IPS-NIHi11 (cell line): ENCODE measurements at regions not wholly inside any gene's neighbourhood (a gene's known extent, or its start where the extent isn't known, plus 50 kb on each side); places are given as distances from the start of the nearest gene placed in this dataset.

Experiments
- DNase-seq: peaks from one replicate; pipeline ENCODE4 v3.0.0; 2012; ENCODE audit warnings: mixed read lengths, low spot score

GRCh38 chr5:8394965-8395364, 526.0 kb downstream of the MTRR start:
- no peak for DNase-seq

DNA sequence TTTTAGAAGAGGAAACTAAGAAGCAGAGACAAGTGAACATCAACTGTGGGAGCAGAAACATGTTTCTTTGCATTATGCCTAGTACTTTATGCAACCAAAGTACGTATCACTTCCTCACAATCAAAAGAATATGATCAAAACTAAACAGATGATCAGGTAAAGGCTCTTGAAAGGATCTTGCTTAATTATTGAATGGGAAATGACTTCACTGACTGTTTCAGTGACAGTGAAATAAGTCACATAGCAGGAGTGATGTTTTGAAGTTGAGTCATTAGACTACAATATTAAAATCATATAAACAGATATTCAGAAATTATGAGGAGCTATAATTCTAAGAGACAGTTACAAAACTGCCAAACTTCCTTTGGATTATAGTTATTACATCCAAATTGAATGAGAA, 527.3 kb downstream of the MTRR start:
- no peak for DNase-seq

GRCh38 chr5:8396756-8397155, 527.8 kb downstream of the MTRR start:
- DNase-seq = no peak

GRCh38 chr5:8399471-8399870, 530.5 kb downstream of the MTRR start:
- DNase-seq = no peak

GRCh38 chr5:8408258-8408657, 539.3 kb downstream of the MTRR start:
- no peak for DNase-seq

DNA sequence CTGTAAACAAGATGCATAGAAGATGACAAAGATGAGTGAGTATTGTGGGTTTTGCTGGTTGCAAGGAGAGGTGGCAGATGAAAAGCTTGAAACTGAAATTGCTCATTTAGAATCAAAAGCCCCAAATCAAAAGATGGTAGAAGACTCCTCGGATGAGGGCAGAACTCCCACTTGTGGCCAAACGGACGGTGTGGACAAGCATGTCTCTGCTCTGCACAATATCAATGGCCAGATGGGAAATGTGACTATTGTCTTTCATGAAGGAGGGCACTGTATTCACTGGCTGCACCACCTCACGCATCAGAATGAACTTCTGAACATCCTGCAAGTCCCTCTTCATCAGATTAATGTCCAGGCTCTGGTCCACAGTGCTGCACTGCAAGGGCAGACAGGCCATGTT, 541.7 kb downstream of the MTRR start:
- DNase-seq = no peak

DNA sequence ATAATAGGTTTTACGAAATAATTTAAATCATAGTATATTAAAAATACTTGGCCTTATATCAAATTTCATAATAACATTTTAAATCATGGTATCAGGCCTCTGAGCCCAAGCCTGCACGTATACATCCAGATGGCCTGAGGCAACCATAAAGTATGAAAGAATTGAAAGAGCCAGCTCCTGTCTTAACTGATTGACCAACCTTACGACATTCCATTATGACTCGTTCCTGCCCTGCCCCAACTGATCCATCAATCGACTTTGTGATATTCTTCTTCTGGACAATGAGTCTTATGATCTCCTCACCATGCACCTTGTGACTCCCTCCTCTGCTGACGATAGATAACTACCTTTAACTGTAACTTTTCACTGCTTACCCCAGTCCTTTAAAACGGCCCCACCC, 545.0 kb downstream of the MTRR start:
- no peak for DNase-seq

DNA sequence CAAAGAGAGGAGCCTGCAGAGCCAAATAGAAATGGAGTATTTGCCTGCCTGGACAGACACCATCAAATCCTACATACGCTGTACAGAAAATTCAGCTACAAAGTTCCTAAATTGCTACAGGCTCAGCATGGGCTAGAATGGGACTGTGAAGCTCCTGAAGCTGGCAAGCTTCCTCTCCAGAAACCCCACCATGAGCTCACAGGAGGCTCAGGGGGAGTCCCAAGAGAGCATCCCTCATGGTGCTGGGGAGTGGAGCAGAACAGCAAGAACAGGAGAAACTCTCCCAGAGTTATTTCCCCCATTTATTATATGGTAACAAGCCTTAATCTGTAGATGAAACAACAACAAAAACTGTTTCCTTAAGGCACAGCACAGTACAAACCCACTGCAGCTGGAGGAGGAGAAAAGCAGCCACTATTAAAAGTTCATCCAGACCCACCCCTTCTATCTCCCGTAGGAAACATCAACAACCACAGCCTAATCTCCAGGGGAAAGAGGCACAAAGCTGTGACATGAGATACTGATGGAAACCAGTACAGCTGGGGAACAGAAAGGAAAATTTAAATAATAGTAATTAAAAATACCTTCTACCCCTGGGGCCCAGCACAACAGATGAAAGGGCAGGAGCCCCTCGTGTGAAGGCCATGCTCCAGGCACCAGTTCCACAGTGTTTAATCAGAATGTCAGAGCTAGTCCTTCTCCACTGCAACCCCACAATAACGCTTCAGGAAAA, 548.5 kb downstream of the MTRR start:
- no peak for DNase-seq

- DNase-seq = no peak
Observed at GRCh38 chr5:8418049-8418426, 549.1 kb downstream of the MTRR start.

DNA sequence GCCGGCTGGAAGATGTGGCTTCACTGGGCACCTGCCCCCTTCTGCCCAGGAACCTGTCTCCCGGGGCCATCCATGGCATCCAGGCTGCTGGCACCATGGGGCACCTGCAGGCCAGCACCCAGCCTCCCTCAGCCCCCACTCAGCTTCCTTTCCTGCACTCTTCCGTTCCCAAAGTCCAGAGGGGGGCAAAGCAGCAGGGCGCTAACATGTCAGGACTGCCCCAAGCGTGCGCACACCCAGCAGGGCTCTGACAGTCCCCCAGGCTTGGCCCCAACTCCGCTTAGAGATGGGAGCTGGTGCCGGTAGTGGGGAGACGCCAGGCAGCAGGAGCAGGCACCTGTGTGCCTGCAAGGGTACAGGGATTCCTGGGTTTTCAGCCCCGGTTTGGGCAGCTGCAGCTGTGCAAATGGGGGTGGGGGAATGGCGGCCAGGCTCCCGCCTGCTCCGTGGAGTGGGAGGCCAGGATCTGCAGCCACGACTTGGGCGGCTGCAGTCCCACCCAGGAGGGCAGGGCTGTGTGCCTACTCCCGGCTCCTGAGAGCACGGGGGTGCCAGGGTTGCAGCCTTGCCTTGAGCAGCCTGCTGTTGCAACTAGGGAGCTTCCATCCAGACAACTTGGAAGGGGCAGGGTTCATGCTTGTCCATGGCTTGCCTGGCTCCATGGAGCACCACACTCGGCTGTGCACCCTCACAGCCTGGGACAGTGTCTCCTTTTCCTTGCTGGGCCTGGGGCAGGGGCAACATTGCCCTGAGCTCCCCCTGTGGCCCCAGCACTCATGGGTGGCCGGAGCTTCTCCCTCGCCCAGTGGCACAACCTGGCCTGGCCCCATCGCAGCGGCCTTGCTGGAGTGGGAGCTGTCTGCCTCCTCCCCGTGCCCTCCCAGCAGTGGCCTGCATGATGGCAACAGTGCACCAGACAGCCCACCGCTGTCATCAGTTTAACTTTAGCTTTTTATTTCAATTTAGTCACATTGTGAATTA, 561.1 kb downstream of the MTRR start:
- no peak for DNase-seq

DNA sequence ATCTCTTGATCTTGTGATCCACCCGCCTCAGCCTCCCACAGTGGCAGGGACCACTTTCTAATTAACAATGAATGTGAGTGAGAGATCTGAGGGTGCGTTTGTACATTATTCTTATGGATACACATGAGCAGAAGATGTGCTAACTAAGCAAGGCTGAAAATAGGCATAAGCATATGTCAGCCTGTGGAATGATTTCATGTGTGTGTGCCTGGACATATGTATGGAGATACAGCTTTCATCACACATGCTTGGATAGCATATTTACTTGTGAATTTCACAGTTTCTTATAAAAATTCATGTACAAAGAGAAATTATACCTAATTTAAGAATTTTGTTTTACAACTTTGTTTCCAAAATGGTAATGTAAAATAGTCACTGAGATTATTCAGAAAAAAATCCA, 565.6 kb downstream of the MTRR start:
- no peak for DNase-seq

- no peak for DNase-seq
Observed at GRCh38 chr5:8436924-8437323, 568.0 kb downstream of the MTRR start.

- DNase-seq = no peak
Observed at GRCh38 chr5:8445139-8445538, 576.2 kb downstream of the MTRR start.

- DNase-seq = no peak
Observed at GRCh38 chr5:8446179-8446578, 577.2 kb downstream of the MTRR start.

DNA sequence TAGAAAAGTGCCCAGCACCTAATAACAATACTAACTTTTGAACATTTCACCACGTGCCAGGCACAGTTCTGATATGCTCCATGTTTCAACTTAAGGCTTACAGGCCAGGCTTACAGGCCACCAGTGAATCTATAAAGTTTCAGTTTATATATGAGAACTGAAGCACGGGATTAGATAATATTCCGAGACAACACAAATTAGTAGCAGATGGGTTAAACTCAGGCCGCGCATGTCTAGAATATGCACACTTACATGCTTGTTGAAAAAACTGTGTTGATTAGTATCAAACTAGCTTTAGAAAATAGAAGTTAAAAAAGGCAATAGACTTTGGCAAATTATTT, 587.9 kb downstream of the MTRR start:
- no peak for DNase-seq

- peak; percentile 77 for DNase-seq
Observed at GRCh38 chr5:8457187-8458037, 588.5 kb downstream of the MTRR start.

DNA sequence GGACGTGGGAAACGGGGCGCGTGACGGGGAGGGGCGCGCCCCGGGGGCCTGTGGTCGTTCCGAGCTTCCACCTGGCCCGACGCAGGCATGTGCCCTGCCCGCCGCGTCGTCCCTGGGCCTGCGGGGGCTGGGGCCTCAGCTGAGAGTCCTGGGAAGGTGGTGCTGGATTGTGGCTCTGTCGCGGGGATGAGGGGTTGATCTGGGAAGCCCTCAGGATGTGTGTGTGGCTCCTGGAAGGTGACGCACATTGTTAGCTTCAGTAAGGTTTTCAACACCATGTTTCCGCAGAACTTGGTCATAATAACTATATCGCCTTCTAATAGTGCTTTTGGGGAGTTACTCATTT, 589.1 kb downstream of the MTRR start:
- DNase-seq = peak; percentile 26

DNA sequence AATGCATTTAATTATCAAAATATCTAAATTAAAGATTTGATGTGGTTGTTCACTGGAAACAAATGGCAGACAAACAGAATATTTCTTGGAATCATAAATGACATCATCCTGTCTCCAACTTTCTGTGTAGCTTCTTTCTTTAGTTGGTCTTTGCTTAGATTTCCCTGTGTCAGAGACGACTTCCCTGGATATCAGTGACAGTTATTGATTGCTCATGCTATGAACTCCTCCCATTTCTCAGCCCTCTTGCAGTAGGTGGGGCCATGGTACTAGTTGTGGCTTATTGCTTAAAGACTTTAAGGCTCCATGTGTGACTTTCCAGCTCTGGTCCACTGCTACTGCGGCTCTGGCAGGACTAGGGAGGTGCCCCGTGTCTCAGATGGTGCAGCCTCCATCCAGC, 592.6 kb downstream of the MTRR start:
- DNase-seq = no peak

- DNase-seq = no peak
Observed at GRCh38 chr5:8462565-8462964, 593.6 kb downstream of the MTRR start.

GRCh38 chr5:8470489-8470888, 601.5 kb downstream of the MTRR start:
- DNase-seq = no peak

DNA sequence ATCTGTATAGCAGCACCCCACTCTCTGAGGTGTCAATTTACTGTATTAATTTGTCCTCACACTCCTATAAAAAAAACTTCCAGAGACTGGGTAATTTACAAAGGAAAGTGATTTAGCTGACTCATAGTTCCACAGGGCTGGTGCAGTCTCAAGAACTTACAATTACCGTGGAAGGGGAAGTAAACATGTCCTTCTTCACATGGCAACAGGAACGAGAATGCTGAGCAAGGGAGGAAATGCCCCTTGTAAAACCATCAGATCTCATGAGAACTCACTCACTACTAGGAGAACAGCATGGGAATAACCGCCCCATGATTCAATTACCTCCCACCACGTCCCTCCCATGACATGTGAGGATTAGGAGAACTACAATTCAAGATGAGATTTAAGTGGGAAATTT, 602.6 kb downstream of the MTRR start:
- no peak for DNase-seq

DNA sequence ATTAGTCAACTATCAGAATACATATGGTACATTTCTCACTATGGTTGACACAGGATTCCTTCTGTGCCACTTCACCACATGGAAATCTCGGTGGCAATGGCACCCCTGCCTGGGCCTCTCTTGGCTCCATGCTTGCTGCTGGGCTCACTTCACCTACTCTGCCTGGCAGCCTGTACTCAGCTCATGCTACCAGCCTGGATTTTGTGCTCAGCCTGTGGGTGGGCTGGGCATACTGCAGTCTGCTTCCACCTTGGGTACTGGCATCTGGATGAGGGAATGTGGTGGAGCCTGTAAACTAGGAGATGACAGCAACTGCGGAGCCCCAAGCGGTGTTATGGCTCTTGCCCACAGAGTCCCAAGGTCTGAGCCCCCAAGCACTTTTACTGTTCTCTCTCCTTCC, 604.1 kb downstream of the MTRR start:
- no peak for DNase-seq
